ENCODE measurements at regions not wholly inside any gene's neighbourhood (a gene's known extent, or its start where the extent isn't known, plus 50 kb on each side); places are given as distances from the start of the nearest gene placed in this dataset.

DNA sequence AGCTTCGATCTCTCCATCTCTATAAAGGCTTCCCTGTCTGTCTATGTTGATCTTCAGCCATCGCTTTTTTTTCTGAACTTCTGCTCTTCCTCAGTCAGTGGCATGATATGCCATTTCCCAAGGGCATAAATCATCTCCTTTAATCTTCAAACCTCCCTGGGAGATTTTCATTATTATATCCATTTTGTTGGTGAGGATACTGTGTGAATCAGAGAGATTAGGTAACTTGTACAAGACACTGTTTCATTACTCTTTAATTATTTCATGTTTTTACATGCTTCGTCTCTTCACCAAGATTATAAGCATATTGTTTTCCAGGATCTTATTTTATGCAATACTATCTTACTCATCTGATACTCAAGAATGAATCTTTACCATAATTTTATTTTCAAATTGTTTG is 124.8 kb upstream of the ATP11B start:
- no peak for DNase-seq

DNA sequence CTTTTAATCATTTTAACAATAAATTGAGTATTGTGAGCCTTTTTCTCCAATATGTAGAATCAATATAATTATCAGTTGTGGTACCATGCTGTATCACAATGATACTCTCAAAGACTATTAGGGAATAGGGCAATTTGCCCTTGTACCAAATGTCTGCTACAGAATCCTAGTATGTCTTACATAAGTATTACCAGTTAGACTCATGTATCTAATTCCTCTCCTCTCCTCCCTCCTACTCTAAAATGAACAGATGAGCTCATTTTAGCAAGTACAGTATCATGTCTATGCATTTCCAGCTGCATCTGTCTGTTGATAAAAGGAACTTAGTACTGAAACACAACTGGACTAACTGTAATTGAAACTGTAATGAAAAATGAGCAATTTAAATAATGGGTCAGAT is 124.3 kb upstream of the ATP11B start:
- no peak for DNase-seq

DNA sequence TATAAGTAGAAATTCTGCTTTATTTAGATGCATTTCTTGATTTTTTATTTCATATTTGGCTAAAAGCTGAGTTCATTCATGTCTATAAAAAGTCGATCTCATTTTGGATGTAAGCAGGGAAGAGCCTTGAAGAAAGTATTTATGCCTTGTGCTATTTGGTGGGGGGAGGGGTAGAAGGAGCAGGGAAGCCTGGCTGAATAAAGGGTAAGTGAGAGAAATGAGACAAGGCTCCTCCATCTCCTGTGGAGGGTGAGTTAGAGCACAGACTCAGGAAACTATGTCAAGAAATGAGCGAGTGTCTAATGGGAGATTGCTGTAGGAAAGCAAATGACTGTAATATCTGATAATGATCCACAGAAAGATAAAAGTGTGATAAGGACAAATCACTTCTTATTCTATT is 121.8 kb upstream of the ATP11B start:
- DNase-seq: no peak

DNA sequence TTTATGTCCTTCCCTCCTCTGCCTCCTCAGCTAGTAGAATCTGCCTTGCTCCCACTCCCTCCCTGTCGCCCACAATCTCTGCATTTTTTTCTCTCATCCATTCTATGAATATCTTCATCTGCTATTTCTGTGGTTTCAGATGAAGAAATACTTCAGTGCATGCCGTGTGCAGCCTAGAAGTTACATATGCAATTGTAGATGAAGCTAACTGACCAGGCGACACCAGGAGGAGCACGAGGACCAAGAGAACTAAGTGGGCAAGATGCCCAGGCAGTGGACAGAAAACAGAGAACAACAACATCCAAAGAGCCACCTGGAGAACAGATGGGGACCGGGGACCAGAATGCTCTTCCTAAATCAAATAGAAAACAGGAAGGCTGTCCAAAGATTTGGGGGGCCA is 121.4 kb upstream of the ATP11B start:
- no peak for DNase-seq

DNA sequence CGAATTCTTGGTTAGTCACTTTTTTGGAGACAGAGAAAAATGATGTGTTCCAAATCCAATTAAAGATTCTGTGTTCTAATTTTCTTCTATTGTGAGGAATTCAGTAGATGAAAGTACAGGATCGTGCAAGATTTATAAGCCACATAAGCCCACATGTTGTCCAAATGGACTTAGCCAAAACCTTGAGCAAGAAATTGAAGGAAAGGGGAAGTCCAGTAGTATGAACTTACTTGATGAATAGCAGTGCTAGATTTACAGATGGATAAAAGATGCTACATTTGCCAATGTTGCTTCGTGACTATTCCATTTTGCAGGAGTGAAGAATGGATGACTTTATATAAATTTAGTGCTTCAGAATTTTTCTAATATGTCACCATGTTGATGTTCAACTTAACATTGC is 120.0 kb upstream of the ATP11B start:
- DNase-seq: no peak

DNA sequence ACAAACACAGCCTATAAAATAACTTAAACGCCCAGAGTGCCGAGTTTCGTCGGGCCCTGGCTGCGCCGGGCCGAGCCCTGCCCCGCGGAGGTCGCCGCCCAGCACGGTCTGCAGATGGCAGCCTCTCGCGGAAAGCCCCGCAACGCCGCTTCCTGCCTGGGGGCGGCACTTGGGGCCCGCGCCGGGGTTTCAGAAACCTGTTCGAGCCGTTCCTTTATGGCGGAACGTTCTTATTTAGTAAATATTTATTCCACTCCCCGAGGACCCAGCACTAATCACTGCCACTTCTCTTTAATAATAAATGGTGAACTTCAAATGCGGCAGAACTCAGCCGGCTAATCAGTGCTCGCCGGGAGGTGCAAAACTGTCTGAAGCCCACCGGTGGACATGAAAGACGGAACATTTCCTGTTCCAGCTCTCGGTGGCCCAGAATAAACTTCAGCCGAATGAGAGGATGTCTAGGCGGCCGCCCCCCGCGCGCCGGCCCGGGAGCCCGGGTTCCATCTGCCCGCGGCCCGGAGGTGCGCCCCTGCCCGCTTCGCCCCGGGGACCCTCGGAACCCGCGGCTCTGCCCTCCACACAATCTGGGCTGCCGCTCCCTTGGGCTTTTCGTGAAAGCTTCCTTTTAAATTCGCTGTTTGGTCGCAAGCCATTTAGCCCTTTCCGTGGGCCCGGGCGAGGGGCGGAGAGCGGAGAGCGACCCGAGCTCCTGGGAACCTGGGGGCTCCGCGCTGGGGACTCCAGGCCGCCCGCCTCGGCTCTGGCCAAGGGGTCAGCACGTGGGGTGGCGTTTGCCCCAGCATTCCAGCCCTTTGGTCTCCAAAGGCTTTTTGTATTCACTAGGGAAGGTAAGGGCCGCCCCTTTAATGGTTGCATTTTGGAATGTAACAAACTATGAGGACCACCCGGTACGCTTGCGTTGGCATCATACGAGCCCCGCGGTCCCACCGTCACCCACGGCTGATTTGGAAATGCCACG is 110.8 kb upstream of the ATP11B start:
- peak; percentile 28 to 38 for DNase-seq

DNA sequence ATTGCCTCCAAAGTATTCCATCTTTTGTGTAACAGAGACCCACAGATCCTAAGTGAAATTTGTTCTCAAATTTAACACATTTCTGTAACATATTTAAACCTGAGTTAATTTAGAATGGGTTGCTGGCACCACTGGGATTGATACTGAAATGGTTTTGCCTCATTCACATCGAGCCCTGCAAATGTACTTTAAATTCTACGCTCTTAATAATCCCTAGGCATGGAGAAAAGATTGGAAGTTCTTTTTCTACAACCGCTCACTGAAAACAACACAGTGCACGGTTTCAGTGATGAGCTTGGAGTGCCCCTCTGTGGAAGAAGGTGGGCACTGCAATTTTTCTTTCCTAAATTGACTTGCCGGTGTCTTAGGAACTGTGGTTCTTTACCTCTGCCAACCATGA is 109.9 kb upstream of the ATP11B start:
- DNase-seq: peak; percentile 43 to 65

DNA sequence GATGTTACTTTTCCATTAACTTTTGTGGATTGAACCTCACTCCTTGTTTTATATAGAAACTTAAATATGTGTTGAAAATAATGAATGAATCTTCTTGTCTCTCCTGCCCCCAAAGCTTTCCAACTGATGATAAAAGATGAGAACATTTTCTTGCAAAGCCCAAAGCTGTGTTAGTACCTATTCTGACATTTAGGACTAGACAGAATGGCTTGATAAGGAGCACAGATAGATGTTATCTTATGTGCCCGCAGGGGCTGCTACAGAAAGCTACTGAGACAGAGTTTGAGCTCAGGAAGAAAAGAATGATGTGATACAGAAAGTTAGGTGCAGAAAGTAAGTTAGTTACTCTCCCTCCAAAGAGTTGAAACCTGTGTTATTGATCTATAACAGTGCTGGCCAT is 109.4 kb upstream of the ATP11B start:
- no peak for DNase-seq

DNA sequence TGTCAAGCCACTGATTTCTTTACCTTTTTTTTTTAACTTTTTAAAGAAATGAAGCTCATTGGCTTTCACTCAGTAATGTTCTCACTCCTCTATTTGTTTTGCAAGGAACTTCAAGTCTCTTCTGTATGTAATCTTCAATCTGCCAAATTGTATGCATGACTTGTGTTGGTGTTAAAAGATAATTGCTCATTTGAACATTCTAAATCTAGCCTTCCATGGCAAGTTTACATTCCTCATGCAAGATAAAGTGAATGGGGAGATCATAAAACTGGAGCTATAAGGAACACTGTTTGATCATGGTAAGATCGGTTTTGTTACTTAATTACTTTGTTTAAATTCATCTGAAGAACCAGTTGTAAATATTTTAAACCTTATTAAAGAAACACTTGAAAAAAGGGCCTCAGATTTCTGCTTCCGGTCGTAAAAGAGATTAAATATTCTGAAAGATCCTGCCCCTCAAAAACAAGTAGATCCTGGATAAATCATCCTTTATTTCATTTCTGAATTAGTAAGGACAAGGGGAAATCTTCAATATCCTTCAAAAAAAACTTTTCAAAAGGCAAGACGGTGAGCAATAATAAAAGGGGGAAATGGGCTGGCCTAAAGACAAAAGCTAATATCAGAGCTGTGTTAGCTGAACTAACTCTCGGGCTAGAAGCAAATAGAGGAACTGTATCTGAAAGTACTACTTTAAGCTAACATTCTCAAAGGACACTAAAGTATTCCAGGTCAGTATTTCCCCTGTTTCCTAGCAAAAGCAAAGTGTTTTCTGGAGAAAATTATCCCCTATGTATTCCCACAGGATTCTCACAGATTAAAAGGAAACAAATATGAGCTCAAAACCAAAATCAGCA is 107.0 kb upstream of the ATP11B start:
- no peak for DNase-seq

DNA sequence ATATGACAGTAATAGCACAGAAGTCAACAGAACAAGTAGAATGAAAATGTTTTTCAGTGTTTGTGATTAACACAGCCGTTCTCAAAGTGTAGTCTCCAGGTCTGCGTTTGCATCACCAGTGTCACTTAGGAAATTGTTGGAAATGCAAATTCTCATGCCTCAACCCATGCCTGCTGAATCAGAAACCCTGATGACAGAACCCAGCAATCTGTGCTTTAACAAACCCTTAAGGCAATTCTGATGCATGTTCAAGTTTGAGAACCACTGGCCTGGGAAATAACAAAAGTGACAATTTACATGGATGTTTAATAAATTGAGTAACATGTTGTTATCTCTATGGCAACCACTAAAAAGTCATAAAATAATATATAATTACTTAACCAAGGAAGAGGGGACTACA is 103.1 kb upstream of the ATP11B start:
- no peak for DNase-seq

DNA sequence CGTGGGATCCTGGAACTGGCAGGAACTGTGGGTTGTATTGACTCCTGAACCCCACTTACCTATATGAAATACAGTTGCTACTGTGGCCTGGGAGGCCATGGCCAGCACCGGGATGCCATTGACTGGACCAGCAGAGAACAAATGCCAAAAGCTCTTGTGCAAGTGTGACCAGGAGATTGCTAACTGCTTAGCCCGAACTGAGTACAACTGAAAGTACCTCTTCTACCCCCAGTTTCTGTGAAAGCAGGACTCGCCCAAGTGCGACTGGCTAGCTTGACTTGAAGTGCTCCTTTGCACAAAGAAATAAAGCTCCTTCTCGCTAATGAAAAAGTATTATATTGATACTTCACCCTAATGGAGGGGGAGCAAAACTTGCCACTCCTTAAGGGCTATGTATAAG is 101.3 kb upstream of the ATP11B start:
- no peak for DNase-seq

DNA sequence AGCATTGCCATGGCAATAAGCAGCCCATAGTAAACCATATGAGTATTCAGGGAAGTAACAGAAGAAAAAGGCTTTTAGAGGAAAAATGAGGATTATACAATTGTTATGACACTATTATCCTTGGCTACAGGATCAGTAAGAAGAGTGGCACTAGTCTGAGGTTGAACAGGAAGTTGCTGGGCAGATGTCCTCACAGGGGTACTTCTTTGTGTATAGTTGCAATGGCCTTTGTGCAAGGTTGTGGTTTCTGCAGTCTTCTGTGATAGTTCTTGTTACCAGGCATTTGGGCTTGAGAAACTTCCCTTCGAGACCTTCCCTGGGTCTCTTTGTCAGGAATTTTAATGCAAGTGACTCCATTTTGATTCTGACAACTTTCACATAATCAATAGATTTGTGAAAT is 100.6 kb upstream of the ATP11B start:
- DNase-seq: no peak

DNA sequence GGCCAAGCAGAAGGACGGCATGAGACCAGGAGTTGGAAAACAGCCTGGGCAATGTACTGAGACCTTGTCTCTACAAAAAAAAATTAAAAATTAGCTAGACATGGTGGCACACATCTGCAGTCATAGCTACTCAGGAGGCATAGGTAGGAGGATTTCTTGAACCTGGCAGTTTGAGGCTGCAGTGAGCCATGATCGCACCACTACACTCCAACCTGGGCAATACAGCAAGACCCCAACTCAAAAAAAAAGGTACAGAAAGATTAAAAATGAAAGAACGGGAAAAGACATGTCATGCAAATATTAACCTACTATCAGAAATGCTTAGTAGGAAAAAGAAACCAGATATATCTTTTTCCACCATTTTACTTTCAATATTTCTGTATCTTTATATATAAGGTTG is 99.6 kb upstream of the ATP11B start:
- no peak for DNase-seq

DNA sequence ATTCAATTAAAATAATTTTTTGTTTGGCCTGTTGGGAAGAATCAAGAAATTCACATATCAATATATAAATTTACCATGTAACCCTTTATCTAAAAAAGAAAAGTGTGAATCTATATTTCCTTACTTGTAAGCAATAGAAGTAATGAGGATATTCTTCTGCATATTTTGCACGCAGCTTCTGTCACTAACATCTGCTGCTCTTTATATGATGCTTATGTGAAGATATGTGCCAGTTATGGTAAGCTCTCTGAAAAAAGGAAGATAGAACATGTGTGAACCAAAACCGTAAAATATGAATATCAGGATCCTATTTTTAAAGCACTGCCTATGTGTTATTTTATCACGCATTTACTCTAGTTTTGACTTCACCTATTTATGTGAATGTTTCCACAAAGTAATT is 96.4 kb upstream of the ATP11B start:
- no peak for DNase-seq

DNA sequence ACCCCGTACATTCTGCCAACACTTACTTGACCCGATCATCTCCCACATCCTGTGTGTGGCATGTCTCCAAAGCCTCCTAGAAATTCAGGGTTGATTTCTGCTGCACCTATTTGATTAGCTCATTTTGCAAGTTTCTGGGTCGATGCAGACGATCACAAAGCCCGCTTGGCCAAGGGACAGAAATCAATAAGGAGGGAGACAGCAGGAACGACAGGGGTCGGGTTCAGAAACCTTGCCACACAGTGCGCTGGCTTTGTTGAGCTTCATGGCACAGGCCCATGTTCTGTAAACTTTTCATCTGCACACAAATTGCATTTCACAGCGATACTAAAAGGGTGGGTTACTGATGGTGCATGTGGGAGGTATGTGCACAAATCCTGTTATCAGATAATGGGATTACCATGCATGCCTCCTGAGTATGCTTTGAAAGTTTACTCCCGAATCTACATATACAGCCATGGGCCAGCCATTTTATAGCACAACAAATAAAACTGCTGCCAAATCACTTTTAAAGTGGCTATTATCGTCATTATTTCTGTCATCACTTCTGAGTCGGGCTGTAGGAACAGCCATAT is 95.9 kb upstream of the ATP11B start:
- peak in 1 of 2 experiments; percentile 18 for DNase-seq

DNA sequence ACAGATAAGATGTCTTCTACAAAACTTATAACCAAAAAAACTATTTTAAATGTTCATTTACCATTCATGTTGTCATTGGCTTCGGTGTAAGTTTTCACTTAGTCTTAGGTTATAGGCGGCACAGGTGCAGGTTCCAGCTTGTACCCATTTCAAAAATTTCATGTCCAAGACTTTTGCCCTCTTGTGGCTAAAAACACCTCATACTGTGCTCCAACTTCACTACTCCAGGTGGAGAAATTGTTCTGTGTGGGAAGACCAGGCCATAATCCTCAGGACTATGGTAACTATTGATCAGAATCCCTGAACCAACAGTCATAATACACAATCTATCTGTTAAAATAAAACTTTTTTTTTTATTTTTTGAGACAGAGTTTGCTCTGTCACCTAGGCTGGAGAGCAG is 95.2 kb upstream of the ATP11B start:
- no peak for DNase-seq

DNA sequence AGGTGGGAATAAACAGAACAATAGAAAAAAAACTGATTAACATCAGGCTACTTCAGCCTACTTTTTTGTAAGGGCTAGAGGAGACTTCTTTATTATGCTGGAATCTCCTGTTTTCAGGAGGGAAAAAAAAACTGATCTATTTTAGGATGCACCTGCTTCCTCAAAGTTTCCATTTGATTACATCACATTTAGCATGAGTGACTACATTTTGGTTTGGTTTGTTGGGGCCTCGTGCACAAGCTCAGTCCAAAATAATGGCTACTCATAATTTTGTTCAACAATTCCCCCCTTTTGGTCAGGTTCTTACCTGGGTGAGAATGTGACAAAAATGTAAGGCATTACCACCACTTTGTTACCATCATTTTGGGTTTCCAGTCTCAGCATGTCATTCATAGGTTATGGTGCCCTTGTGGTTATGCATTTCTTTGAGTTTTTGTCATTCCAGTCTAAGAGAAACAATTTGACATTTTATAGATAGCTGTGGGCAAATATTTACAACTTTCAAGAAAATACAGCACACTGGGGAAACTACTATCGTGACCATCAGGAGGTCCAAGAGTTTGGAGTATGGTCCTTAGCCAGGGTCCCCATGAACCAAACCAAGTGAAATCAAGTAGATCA is 93.6 kb upstream of the ATP11B start:
- DNase-seq: no peak

DNA sequence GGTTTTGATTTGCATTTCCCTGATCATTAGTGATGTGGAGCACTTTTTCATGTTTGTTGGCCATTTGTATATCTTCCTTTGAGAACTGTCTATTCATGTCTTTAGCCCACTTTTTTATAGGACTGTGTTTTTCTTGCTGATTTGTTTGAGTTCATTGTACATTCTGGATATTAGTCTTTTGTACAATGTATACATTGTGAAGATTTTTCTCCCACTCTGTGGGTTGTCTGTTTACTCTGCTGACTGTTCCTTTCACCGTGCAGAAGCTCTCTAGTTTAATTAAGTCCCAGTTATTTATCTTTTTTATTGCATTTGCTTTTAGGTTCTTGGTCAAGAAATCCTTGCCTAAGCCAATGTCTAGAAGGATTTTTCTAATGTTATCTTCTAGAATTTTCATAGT is 91.1 kb upstream of the ATP11B start:
- no peak for DNase-seq

DNA sequence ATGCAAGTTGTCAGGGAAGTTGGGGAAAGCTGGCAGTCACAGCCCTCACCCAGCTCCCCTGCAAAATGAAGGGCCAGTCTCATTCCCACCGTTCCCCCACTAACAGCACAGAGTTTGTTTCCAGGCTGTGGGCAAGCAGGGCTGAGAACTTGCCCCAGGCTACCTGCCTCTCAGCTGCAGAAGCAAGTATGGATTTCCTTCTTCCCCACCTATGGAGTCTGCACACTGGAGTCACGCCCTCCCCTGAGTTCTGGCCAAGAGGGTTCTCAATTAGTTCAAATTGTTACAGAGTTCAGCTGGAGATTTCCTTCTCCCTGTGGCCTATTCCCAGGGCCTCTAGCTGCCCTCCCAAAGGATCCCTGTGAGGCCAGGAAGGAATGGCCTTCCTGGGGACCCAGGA is 90.1 kb upstream of the ATP11B start:
- DNase-seq: no peak

DNA sequence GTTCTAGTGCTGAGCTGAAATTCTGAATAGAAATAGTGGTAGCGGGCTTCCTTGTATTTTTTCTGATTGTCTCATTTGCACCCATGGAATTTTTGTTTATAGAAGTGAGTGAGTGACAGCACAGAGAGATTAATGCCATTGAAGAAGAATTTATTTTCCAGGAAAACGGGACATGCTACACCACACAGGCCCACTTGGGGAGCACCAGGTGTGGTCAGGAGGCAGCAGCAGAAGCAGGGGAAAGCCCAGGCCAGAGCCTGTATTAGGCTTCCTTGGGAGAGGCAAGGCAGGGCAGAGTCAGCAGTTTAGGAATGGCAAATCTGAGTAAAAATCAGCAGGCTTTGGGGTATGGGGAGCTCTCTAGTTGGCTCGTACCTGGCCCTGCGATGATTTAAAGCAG is 88.4 kb upstream of the ATP11B start:
- DNase-seq: no peak

DNA sequence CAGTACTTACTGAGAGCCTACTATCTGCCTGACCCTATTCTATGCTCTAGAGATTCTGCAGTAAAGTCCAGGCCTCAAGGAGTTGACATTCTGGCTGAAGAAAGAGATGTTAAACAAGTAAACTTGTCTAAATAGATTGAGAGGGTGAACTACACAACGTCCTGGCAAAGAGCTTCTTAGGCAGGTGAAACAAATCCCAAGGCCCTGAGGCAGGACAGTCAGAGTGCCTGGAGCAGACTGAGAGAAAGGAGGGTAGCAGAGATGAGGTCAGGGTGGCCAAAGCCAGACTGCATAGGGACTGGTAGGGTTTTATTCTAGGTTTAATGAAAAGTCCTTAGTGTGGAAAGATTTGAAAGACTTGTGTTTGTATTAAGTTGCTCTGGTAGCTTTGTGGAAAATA is 84.5 kb upstream of the ATP11B start:
- DNase-seq: no peak

DNA sequence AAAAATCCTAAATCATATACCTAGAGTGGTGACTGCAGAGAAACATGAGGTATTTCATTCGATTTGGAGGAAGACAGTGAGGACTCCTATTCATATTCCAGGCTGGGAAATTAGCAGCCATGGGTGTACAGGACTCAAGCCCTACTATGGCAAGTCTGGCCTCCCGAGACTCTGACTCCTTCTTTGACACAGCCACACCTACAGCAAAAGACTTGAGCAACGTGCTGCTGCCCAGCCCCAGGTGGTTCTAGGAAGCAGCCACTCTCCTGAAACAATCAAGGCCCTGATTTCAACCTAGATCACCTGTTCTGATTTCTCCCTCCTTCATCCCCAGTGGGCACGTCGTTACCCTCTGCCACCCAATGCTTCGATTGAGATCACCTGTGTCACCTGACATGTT is 84.0 kb upstream of the ATP11B start:
- DNase-seq: no peak

DNA sequence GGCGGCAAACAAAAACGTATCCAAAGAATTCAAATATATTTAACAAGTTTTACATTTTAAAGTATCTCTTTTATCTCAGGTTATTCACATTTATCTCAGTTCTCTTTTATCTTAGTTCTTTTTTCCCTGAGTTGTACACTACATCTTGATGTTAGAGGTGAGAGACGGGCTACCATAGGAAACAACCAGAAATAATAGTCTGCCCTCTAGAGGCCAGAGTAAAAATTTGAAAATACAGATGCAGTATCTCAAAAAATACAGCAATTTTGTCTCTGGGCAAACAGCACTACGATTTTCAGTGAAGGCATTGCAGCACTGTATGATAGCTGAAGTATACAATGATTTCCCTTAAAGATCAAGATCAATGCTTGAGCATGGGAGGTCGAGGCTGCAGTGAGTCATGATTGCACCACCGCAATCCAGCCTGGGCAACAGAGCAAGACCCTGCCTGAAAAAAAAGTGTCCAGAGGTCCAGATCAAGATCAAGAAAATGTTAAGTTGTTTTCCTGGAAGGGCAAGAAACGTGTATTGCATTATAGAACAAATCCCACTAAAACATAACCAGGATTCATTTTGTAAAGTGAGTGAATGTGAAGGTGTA is 82.6 kb upstream of the ATP11B start:
- DNase-seq: no peak
